ENCODE measurements at regions not wholly inside any gene's neighbourhood (a gene's known extent, or its start where the extent isn't known, plus 50 kb on each side); places are given as distances from the start of the nearest gene placed in this dataset.
"Not testable (repeated sequence)": the region's sequence is repeated elsewhere in the genome, so short reads cannot be mapped to it uniquely, and the experiment has no call there.

GRCh38 chr1:232859216-232859615, 54.0 kb downstream of the MAP10 start:
- POLR2A ChIA-PET = no interaction called here
- Mint-ChIP-seq H3K4me3 (no peak overlapping the region), H3K27me3 (peaks cover 16% of the 10 kb centered on the region), H3K9me3 (no peaks in the 10 kb centered on the region), H3K4me1 (no peaks in the 10 kb centered on the region), H3K36me3 (peaks cover 1% of the 10 kb centered on the region), H3K27ac (no peak overlapping the region)
- no peak for DNase-seq
- no peak for ATAC-seq (ENCODE audit: low read depth)

- DNase-seq (no peak), ATAC-seq (ENCODE audit: low read depth) (no peak)
- H3K4me1 Mint-ChIP-seq = no peaks in the 10 kb centered on the region
- H3K27me3 Mint-ChIP-seq = peaks cover 16% of the 10 kb centered on the region
- no peak overlapping the region for H3K4me3 Mint-ChIP-seq
- no peaks in the 10 kb centered on the region for H3K9me3 Mint-ChIP-seq
- peaks cover 1% of the 10 kb centered on the region for H3K36me3 Mint-ChIP-seq
- no peak overlapping the region for H3K27ac Mint-ChIP-seq
- POLR2A ChIA-PET = no interaction called here
Observed at GRCh38 chr1:232861107-232861506, 55.9 kb downstream of the MAP10 start.

- Mint-ChIP-seq H3K9me3 (no peaks in the 10 kb centered on the region), H3K4me3 (no peak overlapping the region), H3K27me3 (peaks cover 16% of the 10 kb centered on the region), H3K27ac (no peak overlapping the region), H3K4me1 (no peaks in the 10 kb centered on the region), H3K36me3 (peaks cover 1% of the 10 kb centered on the region)
- ATAC-seq (ENCODE audit: low read depth) = no peak
- DNase-seq = no peak
- POLR2A ChIA-PET = interaction anchor here (0.6 kb wide), 1 partner anchor 218 kb away, joined by 3 read pairs; no protein-coding TSS in a partner anchor
Observed at GRCh38 chr1:232863544-232864275, 58.5 kb downstream of the MAP10 start.

GRCh38 chr1:232865102-232865931, 60.1 kb downstream of the MAP10 start:
- Mint-ChIP-seq H3K9me3 (no peaks in the 10 kb centered on the region), H3K27ac (no peak overlapping the region), H3K4me3 (no peak overlapping the region), H3K4me1 (no peaks in the 10 kb centered on the region), H3K36me3 (no peaks in the 10 kb centered on the region), H3K27me3 (peaks cover 6% of the 10 kb centered on the region)
- POLR2A ChIA-PET = no interaction called here
- no peak for ATAC-seq (ENCODE audit: low read depth)
- no peak for DNase-seq

GRCh38 chr1:232868793-232869491, 63.7 kb downstream of the MAP10 start:
- peaks cover 6% of the 10 kb centered on the region for H3K4me1 Mint-ChIP-seq
- no peaks in the 10 kb centered on the region for H3K9me3 Mint-ChIP-seq
- peaks cover 6% of the 10 kb centered on the region for H3K27me3 Mint-ChIP-seq
- DNase-seq (no peak), ATAC-seq (ENCODE audit: low read depth) (no peak)
- H3K27ac Mint-ChIP-seq = no peak overlapping the region
- H3K4me3 Mint-ChIP-seq = no peak overlapping the region
- POLR2A ChIA-PET = no interaction called here
- no peaks in the 10 kb centered on the region for H3K36me3 Mint-ChIP-seq

GRCh38 chr1:232871291-232871969, 66.2 kb downstream of the MAP10 start:
- POLR2A ChIA-PET; H3K9me3 Mint-ChIP-seq; H3K4me1 Mint-ChIP-seq; H3K4me3 Mint-ChIP-seq; DNase-seq; ATAC-seq (ENCODE audit: low read depth); H3K27me3 Mint-ChIP-seq; H3K36me3 Mint-ChIP-seq; H3K27ac Mint-ChIP-seq: not testable (repeated sequence)

- H3K4me1 Mint-ChIP-seq = peaks cover 9% of the 10 kb centered on the region
- H3K36me3 Mint-ChIP-seq = no peaks in the 10 kb centered on the region
- no peak overlapping the region for H3K4me3 Mint-ChIP-seq
- no peak overlapping the region for H3K27ac Mint-ChIP-seq
- peaks cover 2% of the 10 kb centered on the region for H3K27me3 Mint-ChIP-seq
- H3K9me3 Mint-ChIP-seq = no peaks in the 10 kb centered on the region
- DNase-seq (no peak), ATAC-seq (ENCODE audit: low read depth) (no peak)
- POLR2A ChIA-PET = no interaction called here
Observed at GRCh38 chr1:232872284-232872683, 67.1 kb downstream of the MAP10 start.

GRCh38 chr1:232872738-232873137, 67.5 kb downstream of the MAP10 start:
- Mint-ChIP-seq H3K27me3 (peaks cover 2% of the 10 kb centered on the region), H3K4me3 (no peak overlapping the region), H3K36me3 (no peaks in the 10 kb centered on the region), H3K27ac (no peak overlapping the region), H3K9me3 (peaks cover 1% of the 10 kb centered on the region), H3K4me1 (peaks cover 11% of the 10 kb centered on the region)
- POLR2A ChIA-PET = no interaction called here
- ATAC-seq (ENCODE audit: low read depth) (no peak), DNase-seq (no peak)

GRCh38 chr1:232873412-232873811, 68.2 kb downstream of the MAP10 start:
- H3K4me3 Mint-ChIP-seq = no peak overlapping the region
- POLR2A ChIA-PET = no interaction called here

GRCh38 chr1:232873931-232874330, 68.7 kb downstream of the MAP10 start:
- Mint-ChIP-seq H3K36me3 (no peaks in the 10 kb centered on the region), H3K27ac (no peak overlapping the region), H3K4me3 (no peak overlapping the region), H3K4me1 (peaks cover 11% of the 10 kb centered on the region), H3K27me3 (no peaks in the 10 kb centered on the region), H3K9me3 (peaks cover 2% of the 10 kb centered on the region)
- POLR2A ChIA-PET = no interaction called here
- ATAC-seq (ENCODE audit: low read depth) (no peak), DNase-seq (no peak)

More at GRCh38 chr1:232873412-232873811, 68.2 kb downstream of the MAP10 start:
- Mint-ChIP-seq H3K4me1 (peaks cover 11% of the 10 kb centered on the region), H3K27me3 (no peaks in the 10 kb centered on the region), H3K36me3 (no peaks in the 10 kb centered on the region), H3K27ac (no peak overlapping the region), H3K9me3 (peaks cover 2% of the 10 kb centered on the region)
- no peak for ATAC-seq (ENCODE audit: low read depth)
- no peak for DNase-seq

GRCh38 chr1:232875536-232875935, 70.3 kb downstream of the MAP10 start:
- Mint-ChIP-seq H3K4me1 (peaks cover 9% of the 10 kb centered on the region), H3K36me3 (no peaks in the 10 kb centered on the region), H3K27me3 (no peaks in the 10 kb centered on the region), H3K9me3 (peaks cover 2% of the 10 kb centered on the region), H3K27ac (no peak overlapping the region), H3K4me3 (no peak overlapping the region)
- POLR2A ChIA-PET = no interaction called here
- ATAC-seq (ENCODE audit: low read depth) (no peak), DNase-seq (no peak)

GRCh38 chr1:232876506-232877364, 71.5 kb downstream of the MAP10 start:
- POLR2A ChIA-PET = no interaction called here
- H3K4me1 Mint-ChIP-seq = peaks cover 7% of the 10 kb centered on the region
- DNase-seq (no peak), ATAC-seq (ENCODE audit: low read depth) (no peak)
- H3K27me3 Mint-ChIP-seq = no peaks in the 10 kb centered on the region
- H3K36me3 Mint-ChIP-seq = no peaks in the 10 kb centered on the region
- H3K4me3 Mint-ChIP-seq = no peak overlapping the region
- H3K27ac Mint-ChIP-seq = no peak overlapping the region
- H3K9me3 Mint-ChIP-seq = peaks cover 2% of the 10 kb centered on the region

All from activated naive CD8-positive, alpha-beta T cell treated with anti-CD3 and anti-CD28 coated beads, Interleukin-2, amount 10 ng/mL, durations not matched to agents 7 days and 5 days (primary cell).